Activated CD4-positive, alpha-beta T cell treated with anti-CD3 and anti-CD28 coated beads, Interleukin-2, amount 50 U/mL, for 48 hours (primary cell): ENCODE measurements at regions not wholly inside any gene's neighbourhood (a gene's known extent, or its start where the extent isn't known, plus 50 kb on each side); places are given as distances from the start of the nearest gene placed in this dataset.

ENCODE experiments used
- DNase-seq, 2 experiments: peaks; one replicate each; pipeline ENCODE4 v3.0.0-alpha.2; 2020

- DNase-seq, result no peak
Measured at GRCh38 chr4:3818371-3818770, 52.2 kb downstream of the ADRA2C start.

GRCh38 chr4:3819210-3819919, 53.2 kb downstream of the ADRA2C start:
- DNase-seq, result no peak

- DNase-seq, result no peak
Measured at GRCh38 chr4:3820016-3820805, 54.0 kb downstream of the ADRA2C start.

- no peak for DNase-seq
Measured at GRCh38 chr4:3820806-3821579, 54.8 kb downstream of the ADRA2C start.

- DNase-seq, result no peak
Measured at GRCh38 chr4:3821580-3822229, 55.5 kb downstream of the ADRA2C start.

GRCh38 chr4:3822230-3822947, 56.2 kb downstream of the ADRA2C start:
- DNase-seq, result no peak

GRCh38 chr4:3823496-3824341, 57.5 kb downstream of the ADRA2C start:
- no peak for DNase-seq

- no peak for DNase-seq
Measured at GRCh38 chr4:3824521-3825270, 58.5 kb downstream of the ADRA2C start.

GRCh38 chr4:3825530-3825929, 59.3 kb downstream of the ADRA2C start:
- DNase-seq, result no peak

GRCh38 chr4:3826247-3827172, 60.3 kb downstream of the ADRA2C start:
- no peak for DNase-seq

- DNase-seq, result no peak
Measured at GRCh38 chr4:3827616-3828492, 61.7 kb downstream of the ADRA2C start.

- DNase-seq, result no peak
Measured at GRCh38 chr4:3828546-3828945, 62.4 kb downstream of the ADRA2C start.

GRCh38 chr4:3829211-3829955, 63.2 kb downstream of the ADRA2C start:
- DNase-seq, result no peak

GRCh38 chr4:3829956-3830773, 64.0 kb downstream of the ADRA2C start:
- DNase-seq, result no peak

GRCh38 chr4:3830774-3831528, 64.8 kb downstream of the ADRA2C start:
- DNase-seq, result no peak
